ENCODE measurements at regions not wholly inside any gene's neighbourhood (a gene's known extent, or its start where the extent isn't known, plus 50 kb on each side); places are given as distances from the start of the nearest gene placed in this dataset.

DNA sequence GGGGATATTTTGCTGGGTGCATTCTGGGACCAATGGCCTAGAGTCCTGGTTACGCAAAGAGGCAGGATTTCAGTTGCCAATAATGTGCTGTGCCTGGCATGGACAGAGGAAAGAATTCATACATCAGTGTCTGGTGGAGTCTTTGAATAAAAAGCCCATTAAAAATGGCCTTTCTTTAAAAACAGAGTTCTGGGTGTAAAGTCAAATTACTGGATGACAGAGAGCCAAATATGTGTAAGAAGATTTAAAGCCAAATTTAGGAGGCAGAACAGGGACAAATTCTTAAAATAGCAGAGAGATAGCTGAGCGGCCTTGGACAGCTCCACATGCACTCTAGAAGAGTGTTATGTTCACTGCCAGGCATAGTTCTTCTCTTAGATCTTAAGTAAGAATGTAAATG lies 60.8 kb upstream of the MEOX2 start:
- TF ChIP-seq CTCF (IDR thresholded peaks at IDR 0.05; ENCODE audit: low read depth, low read length, poor library complexity, severe bottlenecking) = no peak
- TF ChIP-seq EZH2phosphoT487 (IDR thresholded peaks at IDR 0.05; ENCODE audit: borderline replicate concordance, low read length) = no peak

Measured in DOHH2 (cell line).